ENCODE measurements at regions not wholly inside any gene's neighbourhood (a gene's known extent, or its start where the extent isn't known, plus 50 kb on each side); places are given as distances from the start of the nearest gene placed in this dataset.

DNA sequence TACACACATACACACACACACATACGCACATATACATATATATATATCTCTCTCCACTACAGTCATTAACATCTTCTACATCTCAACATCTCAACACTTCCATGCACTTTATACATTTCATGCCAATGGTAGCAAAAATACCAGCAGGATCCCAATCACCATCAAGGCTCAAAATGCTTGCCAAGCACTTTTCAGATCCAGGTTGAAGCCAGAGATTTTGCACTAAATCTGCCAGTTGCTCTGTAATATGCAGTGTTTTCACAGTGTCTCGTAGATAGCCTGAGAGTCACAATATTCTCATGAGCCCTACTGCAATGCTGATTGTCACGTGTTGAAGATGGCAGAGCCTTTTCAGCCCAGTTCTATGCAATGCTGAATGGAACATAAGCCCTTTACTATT is 1140.9 kb upstream of the C9orf72 start:
- no peak overlapping the region for H3K27ac Mint-ChIP-seq
- Histone ChIP-seq H3K36me3 (ENCODE audit: control insufficient read depth, insufficient read depth, low read length) (no peaks in the 10 kb centered on the region), H3K27me3 (ENCODE audit: control insufficient read depth, insufficient read depth, low read length, poor library complexity, severe bottlenecking) (no peaks in the 10 kb centered on the region), H3K9me3 (ENCODE audit: control insufficient read depth, low read length) (no peaks in the 10 kb centered on the region), H3K27ac (ENCODE audit: low read depth, low read length) (no peak overlapping the region), H3K4me1 (ENCODE audit: control insufficient read depth, insufficient read depth, low read length) (no peaks in the 10 kb centered on the region), H3K4me3 (ENCODE audit: low read length) (no peak overlapping the region), H3K9ac (ENCODE audit: extremely low read depth, low read length, poor library complexity, severe bottlenecking) (no peak overlapping the region)
- no peaks in the 10 kb centered on the region for H3K9me3 Mint-ChIP-seq
- no peaks in the 10 kb centered on the region for H3K27me3 Mint-ChIP-seq (ENCODE audit: insufficient read depth)
- H3K36me3 Mint-ChIP-seq (ENCODE audit: low read depth), result no peaks in the 10 kb centered on the region
- H3K4me1 Mint-ChIP-seq, result no peaks in the 10 kb centered on the region
- no peak for DNase-seq
- no peak overlapping the region for H3K4me3 Mint-ChIP-seq
- WGBS, 2 experiments (ENCODE audit: insufficient coverage in 1 of 2, insufficient read length in 1 of 2), result 90 to 97% methylated on average over 2 to 3 of the region's 3 CpGs
- TF ChIP-seq, protein P1, sequence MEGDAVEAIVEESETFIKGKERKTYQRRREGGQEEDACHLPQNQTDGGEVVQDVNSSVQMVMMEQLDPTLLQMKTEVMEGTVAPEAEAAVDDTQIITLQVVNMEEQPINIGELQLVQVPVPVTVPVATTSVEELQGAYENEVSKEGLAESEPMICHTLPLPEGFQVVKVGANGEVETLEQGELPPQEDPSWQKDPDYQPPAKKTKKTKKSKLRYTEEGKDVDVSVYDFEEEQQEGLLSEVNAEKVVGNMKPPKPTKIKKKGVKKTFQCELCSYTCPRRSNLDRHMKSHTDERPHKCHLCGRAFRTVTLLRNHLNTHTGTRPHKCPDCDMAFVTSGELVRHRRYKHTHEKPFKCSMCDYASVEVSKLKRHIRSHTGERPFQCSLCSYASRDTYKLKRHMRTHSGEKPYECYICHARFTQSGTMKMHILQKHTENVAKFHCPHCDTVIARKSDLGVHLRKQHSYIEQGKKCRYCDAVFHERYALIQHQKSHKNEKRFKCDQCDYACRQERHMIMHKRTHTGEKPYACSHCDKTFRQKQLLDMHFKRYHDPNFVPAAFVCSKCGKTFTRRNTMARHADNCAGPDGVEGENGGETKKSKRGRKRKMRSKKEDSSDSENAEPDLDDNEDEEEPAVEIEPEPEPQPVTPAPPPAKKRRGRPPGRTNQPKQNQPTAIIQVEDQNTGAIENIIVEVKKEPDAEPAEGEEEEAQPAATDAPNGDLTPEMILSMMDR (conservative IDR thresholded peaks at IDR 0.05), result no peak

DNA sequence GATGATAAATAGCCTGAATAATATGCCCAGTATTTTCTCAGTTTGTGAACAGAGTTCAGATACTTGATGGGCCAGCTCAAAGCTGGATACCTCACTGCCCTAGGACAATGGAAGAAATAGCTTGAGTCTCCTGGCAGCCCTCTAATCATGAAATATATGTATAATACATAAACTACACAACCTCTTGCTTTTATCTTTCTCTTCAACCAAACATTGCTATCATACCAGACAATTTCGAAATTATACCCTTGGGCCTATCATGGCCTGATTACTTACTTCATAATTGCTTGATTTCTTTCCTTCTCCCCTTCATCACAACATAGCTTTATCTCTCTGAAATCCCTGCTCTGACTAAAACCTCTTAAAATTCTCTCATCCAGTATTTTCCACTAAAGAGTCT is 1144.9 kb upstream of the C9orf72 start:
- no peaks in the 10 kb centered on the region for H3K9me3 ChIP-seq (ENCODE audit: control insufficient read depth, low read length)
- TF ChIP-seq, protein P1 (conservative IDR thresholded peaks at IDR 0.05), result no peak
- no peak overlapping the region for H3K27ac Mint-ChIP-seq
- WGBS, 2 experiments (ENCODE audit: insufficient coverage in 1 of 2, insufficient read length in 1 of 2), result 84% methylated on average over 1 of the region's 1 CpG; no CpG with 5 or more reads in 1 of the 2 experiments
- H3K4me3 Mint-ChIP-seq, result no peak overlapping the region
- no peaks in the 10 kb centered on the region for H3K4me1 Mint-ChIP-seq
- no peak overlapping the region for H3K27ac ChIP-seq (ENCODE audit: low read depth, low read length)
- no peaks in the 10 kb centered on the region for H3K4me1 ChIP-seq (ENCODE audit: control insufficient read depth, insufficient read depth, low read length)
- no peaks in the 10 kb centered on the region for H3K36me3 ChIP-seq (ENCODE audit: control insufficient read depth, insufficient read depth, low read length)
- H3K4me3 ChIP-seq (ENCODE audit: low read length), result no peak overlapping the region
- H3K27me3 ChIP-seq (ENCODE audit: control insufficient read depth, insufficient read depth, low read length, poor library complexity, severe bottlenecking), result no peaks in the 10 kb centered on the region
- no peaks in the 10 kb centered on the region for H3K36me3 Mint-ChIP-seq (ENCODE audit: low read depth)
- H3K9ac ChIP-seq (ENCODE audit: extremely low read depth, low read length, poor library complexity, severe bottlenecking), result no peak overlapping the region
- no peak for DNase-seq
- peaks cover 3% of the 10 kb centered on the region for H3K9me3 Mint-ChIP-seq
- H3K27me3 Mint-ChIP-seq (ENCODE audit: insufficient read depth), result no peaks in the 10 kb centered on the region

DNA sequence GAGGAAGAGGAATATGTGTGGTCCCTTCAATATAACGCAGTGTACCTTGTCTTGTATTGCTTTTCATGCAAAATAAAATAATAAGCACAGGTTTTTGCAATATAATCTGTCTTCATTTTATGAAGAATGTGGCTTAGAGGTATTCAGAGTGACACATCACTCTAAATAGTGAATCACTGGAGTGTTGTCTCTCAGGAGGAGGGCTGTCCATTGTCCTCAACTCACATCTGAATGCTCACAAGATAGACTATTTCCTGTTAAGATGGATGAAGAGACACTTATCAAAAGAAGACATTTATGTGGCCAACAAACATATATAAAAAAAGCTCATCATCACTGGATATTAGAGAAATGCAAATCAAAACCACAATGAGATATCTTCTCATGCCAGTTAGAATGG is 1147.5 kb upstream of the C9orf72 start:
- H3K9me3 Mint-ChIP-seq, result peaks cover 3% of the 10 kb centered on the region
- H3K36me3 Mint-ChIP-seq (ENCODE audit: low read depth), result no peaks in the 10 kb centered on the region
- no peaks in the 10 kb centered on the region for H3K9me3 ChIP-seq (ENCODE audit: control insufficient read depth, low read length)
- H3K4me1 Mint-ChIP-seq, result no peaks in the 10 kb centered on the region
- H3K27ac Mint-ChIP-seq, result no peak overlapping the region
- DNase-seq, result no peak
- 60% methylated on average over 1 of the region's 1 CpG; no CpG with 5 or more reads in 1 of the 2 experiments for WGBS, 2 experiments (ENCODE audit: insufficient coverage in 1 of 2, insufficient read length in 1 of 2)
- no peaks in the 10 kb centered on the region for H3K27me3 Mint-ChIP-seq (ENCODE audit: insufficient read depth)
- TF ChIP-seq, protein P1 (conservative IDR thresholded peaks at IDR 0.05), result no peak
- H3K27me3 ChIP-seq (ENCODE audit: control insufficient read depth, insufficient read depth, low read length, poor library complexity, severe bottlenecking), result no peaks in the 10 kb centered on the region
- H3K4me3 ChIP-seq (ENCODE audit: low read length), result no peak overlapping the region
- no peaks in the 10 kb centered on the region for H3K4me1 ChIP-seq (ENCODE audit: control insufficient read depth, insufficient read depth, low read length)
- H3K9ac ChIP-seq (ENCODE audit: extremely low read depth, low read length, poor library complexity, severe bottlenecking), result no peak overlapping the region
- no peaks in the 10 kb centered on the region for H3K36me3 ChIP-seq (ENCODE audit: control insufficient read depth, insufficient read depth, low read length)
- no peak overlapping the region for H3K27ac ChIP-seq (ENCODE audit: low read depth, low read length)
- no peak overlapping the region for H3K4me3 Mint-ChIP-seq
